ENCODE measurements at regions not wholly inside any gene's neighbourhood (a gene's known extent, or its start where the extent isn't known, plus 50 kb on each side); places are given as distances from the start of the nearest gene placed in this dataset.

DNA sequence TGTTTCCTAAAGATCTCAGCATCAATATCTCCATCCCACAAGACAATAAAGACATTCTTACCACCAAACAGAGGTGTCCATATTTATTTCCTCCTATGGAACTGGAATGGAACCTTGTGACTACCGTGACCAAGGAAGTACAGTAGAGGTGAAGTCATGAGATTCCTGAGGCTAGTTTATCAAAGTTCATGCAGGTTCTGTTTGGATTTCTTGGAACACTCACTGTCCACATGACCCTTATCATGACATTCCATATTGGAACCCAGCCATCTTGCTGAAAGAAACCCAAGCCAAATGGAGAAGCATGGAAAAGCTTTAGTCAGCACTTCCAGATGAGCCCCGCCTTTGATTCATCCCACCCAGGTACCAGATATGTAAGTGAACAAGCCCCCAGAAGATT lies 516.0 kb upstream of the POU3F3 start:
- no peak for DNase-seq (ENCODE audit: extremely low read depth, low read depth)
- H3K4me3 ChIP-seq (replicated peaks; ENCODE audit: low read depth, low read length) = no peak overlapping the region
- TF ChIP-seq, protein P1, sequence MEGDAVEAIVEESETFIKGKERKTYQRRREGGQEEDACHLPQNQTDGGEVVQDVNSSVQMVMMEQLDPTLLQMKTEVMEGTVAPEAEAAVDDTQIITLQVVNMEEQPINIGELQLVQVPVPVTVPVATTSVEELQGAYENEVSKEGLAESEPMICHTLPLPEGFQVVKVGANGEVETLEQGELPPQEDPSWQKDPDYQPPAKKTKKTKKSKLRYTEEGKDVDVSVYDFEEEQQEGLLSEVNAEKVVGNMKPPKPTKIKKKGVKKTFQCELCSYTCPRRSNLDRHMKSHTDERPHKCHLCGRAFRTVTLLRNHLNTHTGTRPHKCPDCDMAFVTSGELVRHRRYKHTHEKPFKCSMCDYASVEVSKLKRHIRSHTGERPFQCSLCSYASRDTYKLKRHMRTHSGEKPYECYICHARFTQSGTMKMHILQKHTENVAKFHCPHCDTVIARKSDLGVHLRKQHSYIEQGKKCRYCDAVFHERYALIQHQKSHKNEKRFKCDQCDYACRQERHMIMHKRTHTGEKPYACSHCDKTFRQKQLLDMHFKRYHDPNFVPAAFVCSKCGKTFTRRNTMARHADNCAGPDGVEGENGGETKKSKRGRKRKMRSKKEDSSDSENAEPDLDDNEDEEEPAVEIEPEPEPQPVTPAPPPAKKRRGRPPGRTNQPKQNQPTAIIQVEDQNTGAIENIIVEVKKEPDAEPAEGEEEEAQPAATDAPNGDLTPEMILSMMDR (IDR thresholded peaks at IDR 0.05; ENCODE audit: low read depth, low read length, missing control alignments) = no peak

DNA sequence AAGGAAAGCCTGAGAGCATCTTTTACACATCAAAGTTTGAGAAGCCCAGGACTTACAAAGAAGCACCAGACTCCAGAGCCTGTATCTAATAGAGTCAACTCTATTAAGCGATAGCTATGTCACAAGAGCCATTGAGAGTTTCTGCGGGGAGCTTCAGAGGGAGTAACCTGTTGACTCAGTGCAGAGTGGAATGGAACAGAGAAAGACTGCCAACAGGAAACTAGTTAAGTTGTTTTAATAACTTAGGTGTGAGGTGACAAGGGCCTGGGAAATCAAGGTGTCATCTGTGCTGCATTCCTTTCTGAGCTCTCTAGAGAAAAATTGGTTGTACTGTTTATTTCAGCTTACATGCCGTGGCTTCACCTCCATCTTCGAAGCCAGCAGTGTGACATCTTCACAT lies 513.8 kb upstream of the POU3F3 start:
- DNase-seq (ENCODE audit: extremely low read depth, low read depth) = no peak
- H3K4me3 ChIP-seq (replicated peaks; ENCODE audit: low read depth, low read length) = no peak overlapping the region
- TF ChIP-seq, protein P1 (IDR thresholded peaks at IDR 0.05; ENCODE audit: low read depth, low read length, missing control alignments) = no peak

DNA sequence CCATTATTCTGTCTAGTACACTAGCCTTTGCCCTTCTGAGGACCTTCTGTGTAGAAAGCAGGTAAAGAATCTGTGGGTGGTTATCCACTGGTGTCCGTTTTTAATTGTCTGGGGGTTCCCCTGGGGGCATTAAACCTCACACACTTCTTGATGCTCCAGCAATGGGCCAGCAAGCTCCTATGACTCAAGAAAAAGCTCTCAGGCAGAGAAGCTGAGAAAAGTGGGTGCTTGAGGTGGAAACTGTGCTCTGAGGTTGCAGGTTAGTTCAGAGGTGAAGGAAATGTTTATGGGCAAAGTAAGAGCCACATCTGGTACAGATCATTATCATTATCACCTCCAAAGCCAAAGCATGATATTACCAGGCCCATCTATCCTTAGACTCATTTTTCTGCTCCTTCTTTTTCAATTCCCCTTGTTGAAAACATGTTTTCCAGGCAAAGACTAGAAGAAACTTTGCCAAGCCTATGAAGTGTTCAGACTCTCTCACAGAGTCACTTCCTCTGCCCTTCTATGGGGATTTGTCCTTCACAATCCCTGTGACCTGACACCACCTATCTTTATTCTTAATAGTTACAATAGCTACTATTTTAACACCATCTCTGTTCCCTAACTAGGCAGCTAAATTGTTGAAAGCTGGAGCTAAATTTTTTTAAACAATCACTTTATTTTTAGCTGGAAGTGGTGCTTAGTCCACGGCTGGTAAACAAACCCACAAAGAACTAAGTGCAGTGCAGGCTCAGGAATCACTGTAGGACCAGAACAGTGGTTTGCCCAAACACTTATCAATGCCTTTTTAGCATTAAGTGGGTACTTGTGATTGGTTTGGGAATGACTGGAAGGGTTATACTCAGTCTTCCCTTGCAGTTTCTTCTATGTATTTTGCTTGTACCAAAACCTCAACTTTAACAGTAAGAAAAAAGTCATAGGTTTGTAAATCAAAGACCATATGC lies 512.8 kb upstream of the POU3F3 start:
- H3K4me3 ChIP-seq (replicated peaks; ENCODE audit: low read depth, low read length) = no peak overlapping the region
- TF ChIP-seq, protein P1 (IDR thresholded peaks at IDR 0.05; ENCODE audit: low read depth, low read length, missing control alignments) = no peak
- DNase-seq (ENCODE audit: extremely low read depth, low read depth) = no peak

DNA sequence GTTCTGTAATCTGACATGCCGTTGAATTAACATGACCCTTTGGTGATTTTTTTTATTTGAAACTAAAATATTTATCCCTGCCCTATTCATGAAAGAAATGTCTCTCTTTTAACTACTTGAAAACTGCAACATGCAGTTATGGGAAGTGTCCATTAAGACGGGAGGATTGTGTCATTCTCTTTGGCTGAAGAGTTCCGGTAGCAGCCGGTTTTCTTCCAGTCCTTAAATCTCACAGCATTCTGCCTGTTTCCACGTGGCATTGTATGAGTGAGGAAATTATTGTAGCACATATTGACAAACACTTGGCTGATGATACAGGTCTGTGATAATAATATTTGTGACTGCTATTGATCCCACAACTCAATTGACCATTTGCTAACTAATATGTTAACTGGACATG lies 509.6 kb upstream of the POU3F3 start:
- DNase-seq (ENCODE audit: extremely low read depth, low read depth) = no peak
- no peak overlapping the region for H3K4me3 ChIP-seq (replicated peaks; ENCODE audit: low read depth, low read length)
- TF ChIP-seq, protein P1 (IDR thresholded peaks at IDR 0.05; ENCODE audit: low read depth, low read length, missing control alignments) = no peak

DNA sequence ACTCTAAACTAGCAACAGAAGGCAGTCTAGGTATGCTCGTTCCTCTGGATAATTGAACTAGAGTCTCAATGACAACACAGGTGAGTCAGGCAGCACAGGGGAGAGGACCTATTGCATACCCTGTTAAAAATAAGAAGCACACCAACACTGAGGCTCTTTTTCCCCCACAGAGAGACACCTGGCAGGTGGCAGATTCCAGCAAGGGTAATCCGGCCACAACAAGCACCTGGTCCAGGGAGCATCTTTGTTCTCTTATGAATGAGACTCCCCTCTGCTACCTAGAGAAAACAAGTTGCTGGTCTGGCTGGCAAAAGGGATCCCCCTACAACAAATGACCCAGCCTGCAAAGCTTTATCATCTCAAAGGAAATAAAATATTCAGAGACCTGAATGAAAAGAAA lies 508.9 kb upstream of the POU3F3 start:
- TF ChIP-seq, protein P1 (IDR thresholded peaks at IDR 0.05; ENCODE audit: low read depth, low read length, missing control alignments) = no peak
- H3K4me3 ChIP-seq (replicated peaks; ENCODE audit: low read depth, low read length) = no peak overlapping the region
- no peak for DNase-seq (ENCODE audit: extremely low read depth, low read depth)

DNA sequence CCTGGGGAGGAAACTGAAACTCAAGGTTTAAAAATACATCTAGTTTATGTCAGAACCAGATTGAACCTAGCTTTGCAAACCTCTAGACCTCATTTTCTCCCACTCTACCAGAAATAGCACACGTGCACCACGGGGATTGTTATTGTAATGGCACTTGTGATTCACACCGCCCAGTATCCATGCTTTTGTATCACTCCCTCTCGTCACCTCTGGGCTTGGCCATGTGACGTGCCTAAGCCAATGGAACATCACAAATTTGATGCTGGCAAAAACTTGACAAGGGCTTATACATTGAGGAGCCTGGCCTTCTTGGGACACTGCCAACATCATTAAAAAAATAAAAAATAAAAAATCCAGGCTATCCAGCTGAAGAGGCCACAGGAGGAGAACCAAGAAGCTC lies 495.8 kb upstream of the POU3F3 start:
- TF ChIP-seq, protein P1 (IDR thresholded peaks at IDR 0.05; ENCODE audit: low read depth, low read length, missing control alignments) = no peak
- DNase-seq (ENCODE audit: extremely low read depth, low read depth) = no peak
- H3K4me3 ChIP-seq (replicated peaks; ENCODE audit: low read depth, low read length) = no peak overlapping the region

Measured in HFF-Myc (cell line).